ENCODE measurements at regions not wholly inside any gene's neighbourhood (a gene's known extent, or its start where the extent isn't known, plus 50 kb on each side); places are given as distances from the start of the nearest gene placed in this dataset.

- ChIA-PET POLR2A (ENCODE audit: unreplicated experiment) (no interaction called here), CTCF (no interaction called here)
- Histone ChIP-seq H4K20me1 (ENCODE audit: insufficient read depth) (no peaks in the 10 kb centered on the region), H3K4me1 (replicated peaks; ENCODE audit: insufficient read depth) (no peaks in the 10 kb centered on the region; the same call in 1 of the 2 replicates), H3K4me2 (no peak overlapping the region), H3K27ac (no peak overlapping the region), H3K27me3 (ENCODE audit: insufficient read depth, low read depth) (no peaks in the 10 kb centered on the region), H3K9me2 (ENCODE audit: insufficient read depth) (no peaks in the 10 kb centered on the region), H3K4me3 (no peak overlapping the region), H3K9me3 (ENCODE audit: insufficient read depth, low read depth) (no peaks in the 10 kb centered on the region), H2AFZ (no peak overlapping the region), H3K36me3 (ENCODE audit: low read depth) (no peaks in the 10 kb centered on the region), H3K79me2 (ENCODE audit: low read depth) (no peaks in the 10 kb centered on the region), H3F3A (ENCODE audit: insufficient read depth, low read depth) (no peaks in the 10 kb centered on the region)
- no TSS peak for BruUV-seq (replicated peaks)
- intact Hi-C loops (cut with micrococcal nuclease; ENCODE audit: unreplicated experiment) = no loop called here
- no peak for DNase-seq
- TF ChIP-seq CTCF (conservative IDR thresholded peaks at IDR 0.05) (no peak), EZH2 (IDR thresholded peaks at IDR 0.05; ENCODE audit: low read depth) (no peak)
These were observed 614.6 kb upstream of the CPEB2 start for GRCh38 chr4:14387647-14388046.

GRCh38 chr4:14392378-14392777 is 609.9 kb upstream of the CPEB2 start:
- no peak for DNase-seq
- no peaks in the 10 kb centered on the region for H3K36me3 ChIP-seq (ENCODE audit: low read depth)
- no peaks in the 10 kb centered on the region for H3K79me2 ChIP-seq (ENCODE audit: low read depth)
- no peaks in the 10 kb centered on the region for H3F3A ChIP-seq (ENCODE audit: insufficient read depth, low read depth)
- POLR2A ChIA-PET (ENCODE audit: unreplicated experiment) = no interaction called here
- no peak overlapping the region for H2AFZ ChIP-seq
- no peaks in the 10 kb centered on the region for H3K4me1 ChIP-seq (replicated peaks; ENCODE audit: insufficient read depth)
- no peaks in the 10 kb centered on the region for H3K9me3 ChIP-seq (ENCODE audit: insufficient read depth, low read depth)
- no peaks in the 10 kb centered on the region for H4K20me1 ChIP-seq (ENCODE audit: insufficient read depth)
- H3K27me3 ChIP-seq (ENCODE audit: insufficient read depth, low read depth) = no peaks in the 10 kb centered on the region
- H3K4me3 ChIP-seq = no peak overlapping the region
- CTCF ChIA-PET = no interaction called here
- no peak for TF ChIP-seq EZH2 (IDR thresholded peaks at IDR 0.05; ENCODE audit: low read depth)
- no peak for TF ChIP-seq CTCF (conservative IDR thresholded peaks at IDR 0.05)
- no TSS peak for BruUV-seq (replicated peaks)
- H3K9me2 ChIP-seq (ENCODE audit: insufficient read depth) = no peaks in the 10 kb centered on the region
- no peak overlapping the region for H3K27ac ChIP-seq
- intact Hi-C loops (cut with micrococcal nuclease; ENCODE audit: unreplicated experiment) = no loop called here
- H3K4me2 ChIP-seq = no peak overlapping the region

GRCh38 chr4:14396183-14396582 is 606.1 kb upstream of the CPEB2 start:
- intact Hi-C loops (cut with micrococcal nuclease; ENCODE audit: unreplicated experiment) = no loop called here
- Histone ChIP-seq H3K4me3 (no peak overlapping the region), H3K27me3 (ENCODE audit: insufficient read depth, low read depth) (no peaks in the 10 kb centered on the region), H3K79me2 (ENCODE audit: low read depth) (no peaks in the 10 kb centered on the region), H3K9me2 (ENCODE audit: insufficient read depth) (no peaks in the 10 kb centered on the region), H3K36me3 (ENCODE audit: low read depth) (no peaks in the 10 kb centered on the region), H3K4me2 (no peak overlapping the region), H4K20me1 (ENCODE audit: insufficient read depth) (no peaks in the 10 kb centered on the region), H3K27ac (no peak overlapping the region), H3K9me3 (ENCODE audit: insufficient read depth, low read depth) (no peaks in the 10 kb centered on the region), H2AFZ (no peak overlapping the region), H3F3A (ENCODE audit: insufficient read depth, low read depth) (no peaks in the 10 kb centered on the region), H3K4me1 (replicated peaks; ENCODE audit: insufficient read depth) (no peaks in the 10 kb centered on the region)
- ChIA-PET CTCF (no interaction called here), POLR2A (ENCODE audit: unreplicated experiment) (interaction anchor here (0.6 kb wide), 1 partner anchor 9 kb away, joined by 3 read pairs; no protein-coding TSS in a partner anchor)
- no TSS peak for BruUV-seq (replicated peaks)
- no peak for DNase-seq
- TF ChIP-seq CTCF (conservative IDR thresholded peaks at IDR 0.05) = no peak
